ENCODE measurements at regions not wholly inside any gene's neighbourhood (a gene's known extent, or its start where the extent isn't known, plus 50 kb on each side); places are given as distances from the start of the nearest gene placed in this dataset.

DNA sequence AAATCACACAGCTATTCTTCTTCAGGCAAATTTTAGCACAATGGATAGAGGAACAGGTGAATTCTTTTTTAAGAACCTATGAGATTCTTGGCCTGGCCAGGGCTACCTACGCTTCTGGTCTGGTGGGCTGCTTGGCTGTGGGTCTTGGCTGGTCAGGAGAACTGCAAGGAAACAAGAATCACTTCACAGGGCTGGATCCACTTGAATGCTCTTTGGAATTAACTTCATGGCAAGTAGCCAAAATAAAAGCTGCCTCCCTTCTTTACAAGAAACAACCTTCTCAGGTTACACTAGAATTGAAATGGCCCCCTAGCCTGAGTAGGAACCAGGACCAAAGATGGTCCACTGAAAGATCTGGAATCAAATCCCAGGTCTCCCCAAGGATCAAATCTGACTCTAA, 519.1 kb downstream of the IQCM start:
- DNase-seq (ENCODE audit: low spot score), result no peak

DNA sequence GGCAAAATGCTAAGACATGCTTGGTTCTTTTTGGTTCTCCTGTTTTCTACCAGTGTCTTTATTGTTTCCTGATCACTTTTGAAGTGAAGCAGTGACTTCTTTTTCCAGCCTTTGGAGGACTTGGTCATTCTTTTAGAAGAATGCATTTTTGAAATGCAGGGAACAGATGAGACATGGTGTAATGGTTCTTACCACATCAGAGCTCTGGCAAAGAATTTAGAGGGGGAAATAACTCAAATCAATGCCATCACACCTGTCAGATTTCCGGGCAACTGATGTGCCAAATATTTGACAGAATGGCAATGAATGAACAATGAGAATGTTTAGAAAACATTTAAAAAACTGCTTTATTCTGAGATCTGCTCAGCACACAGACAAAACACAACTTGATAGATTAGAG, 519.6 kb downstream of the IQCM start:
- no peak for DNase-seq (ENCODE audit: low spot score)

DNA sequence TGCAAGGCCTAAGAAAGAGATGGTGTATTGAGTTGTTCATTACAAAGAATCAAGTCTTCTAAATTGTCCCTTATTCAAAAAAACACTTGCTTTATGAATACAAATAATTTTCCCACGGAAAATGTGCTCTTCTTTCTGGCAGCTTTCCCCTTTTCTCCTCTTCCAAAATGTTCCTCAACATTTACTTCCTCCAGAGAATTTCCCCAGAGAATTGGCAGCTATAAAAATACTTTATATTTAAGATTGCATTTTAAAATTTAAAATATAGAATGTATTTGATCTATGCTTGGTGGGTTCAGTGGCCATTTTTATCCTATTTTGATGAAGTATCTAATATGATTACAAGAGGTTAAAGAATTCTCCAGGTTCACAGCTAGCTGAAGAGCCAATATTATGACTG, 521.0 kb downstream of the IQCM start:
- no peak for DNase-seq (ENCODE audit: low spot score)

DNA sequence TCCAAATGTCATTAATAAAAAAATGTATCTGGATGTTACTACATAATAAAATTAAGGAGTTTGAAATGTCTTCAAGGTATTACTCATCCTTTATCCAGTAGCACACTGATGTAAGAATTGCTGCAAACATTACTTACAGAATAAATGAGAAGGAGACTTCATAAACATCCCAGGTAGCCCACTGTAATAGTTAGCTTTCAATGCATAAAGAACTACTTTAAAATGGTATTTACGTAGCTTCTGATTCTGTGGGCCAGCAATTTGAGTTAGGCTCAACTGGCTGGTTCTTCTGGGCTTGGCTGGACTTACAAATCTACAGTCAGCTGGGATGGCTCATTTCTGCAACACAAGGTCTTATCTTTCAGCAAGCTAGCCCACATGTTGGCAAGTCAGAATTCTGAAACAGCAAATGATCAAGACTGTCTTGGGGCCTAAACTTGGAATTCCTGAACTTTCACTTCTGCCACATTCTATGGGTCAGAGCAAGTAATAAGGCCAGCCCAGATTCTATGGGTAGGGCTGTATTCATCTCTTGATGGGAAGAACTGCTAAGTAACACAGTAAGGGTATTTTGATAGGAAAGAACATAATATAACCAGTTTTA, 522.5 kb downstream of the IQCM start:
- no peak for DNase-seq (ENCODE audit: low spot score)

DNA sequence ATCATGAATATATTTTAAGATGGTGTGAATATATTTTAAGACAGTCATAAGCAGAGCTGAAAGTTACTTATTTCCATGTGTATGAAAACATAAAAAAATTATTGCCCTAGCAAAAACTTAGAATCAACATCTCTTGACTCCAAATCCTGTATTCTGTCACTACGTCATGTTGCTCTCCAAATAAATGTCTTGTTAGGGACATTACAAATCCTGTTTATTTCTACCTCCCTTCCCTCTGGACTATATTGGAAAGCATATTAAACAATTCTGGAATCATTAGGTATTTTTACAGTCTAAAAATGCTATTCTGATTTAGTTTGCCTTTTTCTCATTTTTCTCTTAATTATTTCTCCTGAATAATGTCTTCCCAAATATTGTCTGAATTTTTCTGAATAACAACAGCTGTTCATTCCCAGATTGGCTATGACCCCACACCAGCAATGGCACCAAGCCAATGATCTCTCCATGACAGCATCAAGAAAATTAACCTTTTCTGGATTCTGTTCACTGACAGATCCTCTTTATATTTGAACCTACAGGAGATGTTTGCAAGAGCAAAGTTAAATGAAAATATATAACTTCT, 523.1 kb downstream of the IQCM start:
- no peak for DNase-seq (ENCODE audit: low spot score)

DNA sequence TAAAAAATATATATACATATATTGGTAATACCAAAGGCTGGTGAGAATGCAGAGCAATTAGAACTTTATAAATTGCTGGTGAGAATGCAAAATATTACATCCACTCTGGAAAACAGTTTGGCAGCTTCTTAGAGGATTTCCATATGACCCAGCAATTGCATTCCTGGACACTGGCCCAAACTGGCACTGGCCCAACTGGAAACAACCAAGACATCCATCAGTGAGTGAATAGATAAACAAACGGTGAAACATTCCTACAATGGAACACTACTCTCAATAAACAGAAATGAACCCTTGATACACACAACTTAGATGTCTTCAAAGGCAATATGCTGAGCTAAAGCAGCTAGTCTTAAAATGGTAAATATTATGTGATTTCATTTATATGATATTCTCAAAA, 524.2 kb downstream of the IQCM start:
- no peak for DNase-seq (ENCODE audit: low spot score)

DNA sequence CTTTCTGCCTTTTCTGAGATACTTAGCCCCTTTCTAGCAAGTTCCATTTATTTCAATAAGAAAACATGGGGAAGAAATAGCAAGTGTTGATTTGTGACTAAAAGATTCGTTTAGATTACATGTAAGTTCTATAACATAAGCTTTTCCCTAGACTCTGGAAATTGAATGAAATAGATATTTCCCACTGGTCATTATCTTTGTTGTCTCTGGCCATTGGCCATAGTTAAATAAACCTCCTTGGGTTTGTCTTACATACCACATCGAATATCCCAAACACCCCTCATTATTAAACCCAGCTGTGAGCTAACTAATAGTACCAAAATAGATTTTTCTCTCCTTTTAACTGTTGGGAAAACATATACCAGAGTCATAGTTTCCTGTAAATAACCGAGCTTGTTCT, 534.8 kb downstream of the IQCM start:
- no peak for DNase-seq (ENCODE audit: low spot score)

DNA sequence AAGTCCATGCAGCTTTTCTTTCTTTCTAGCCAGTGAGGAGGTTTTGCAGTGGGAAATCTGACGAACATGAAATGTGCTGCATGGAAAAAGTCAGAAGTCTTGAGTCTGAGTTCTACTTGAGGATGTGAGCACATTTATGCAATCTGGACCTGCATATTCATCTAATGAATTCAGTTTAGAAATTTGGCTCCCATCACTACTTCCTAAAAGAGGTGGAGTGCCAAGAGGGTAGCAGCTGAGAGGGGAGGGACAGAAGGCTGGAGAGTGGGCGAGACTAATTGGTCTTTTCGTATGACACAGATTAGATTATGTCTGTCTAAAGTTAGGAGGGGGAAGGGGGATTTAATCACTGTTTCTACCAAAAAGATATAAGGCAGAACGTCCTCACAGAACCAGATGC, 535.9 kb downstream of the IQCM start:
- DNase-seq (ENCODE audit: low spot score), result no peak

DNA sequence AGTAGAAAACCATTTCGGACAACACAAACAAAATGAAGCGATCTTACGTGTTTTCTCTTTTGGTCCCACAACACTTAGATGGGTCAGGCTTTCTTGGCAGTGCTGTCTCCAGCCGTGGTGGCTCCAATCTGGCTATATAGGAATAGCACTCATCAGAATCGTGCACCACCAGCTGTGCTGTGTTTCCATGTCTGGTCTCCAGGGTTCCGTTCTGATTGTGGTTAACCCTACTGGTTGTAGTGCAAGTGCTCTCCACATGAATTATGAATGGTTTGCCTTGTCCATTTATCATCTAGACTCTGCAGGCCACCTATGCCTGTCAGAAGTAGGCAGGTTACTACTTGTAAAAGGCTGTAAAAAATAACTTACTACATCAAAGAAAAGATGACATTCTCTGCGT, 536.3 kb downstream of the IQCM start:
- no peak for DNase-seq (ENCODE audit: low spot score)

DNA sequence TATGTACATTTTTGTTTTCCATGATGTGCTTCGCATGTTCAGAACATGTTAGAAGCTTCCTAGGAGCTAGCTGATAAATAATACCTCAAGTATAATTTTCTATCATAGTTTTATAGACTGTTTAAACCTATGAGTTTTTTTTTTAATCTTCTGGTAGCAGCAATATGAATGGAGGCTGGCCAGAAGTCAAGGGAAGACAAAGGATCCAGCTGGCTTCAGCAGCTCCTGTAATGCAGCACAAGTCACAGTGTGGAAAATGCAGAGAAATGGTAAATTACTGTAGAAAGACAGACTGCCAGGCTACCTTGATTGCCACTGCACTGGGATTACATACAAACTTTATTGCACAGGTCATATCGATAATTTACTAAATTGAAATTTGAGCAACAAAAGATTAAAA, 537.9 kb downstream of the IQCM start:
- DNase-seq (ENCODE audit: low spot score), result no peak

DNA sequence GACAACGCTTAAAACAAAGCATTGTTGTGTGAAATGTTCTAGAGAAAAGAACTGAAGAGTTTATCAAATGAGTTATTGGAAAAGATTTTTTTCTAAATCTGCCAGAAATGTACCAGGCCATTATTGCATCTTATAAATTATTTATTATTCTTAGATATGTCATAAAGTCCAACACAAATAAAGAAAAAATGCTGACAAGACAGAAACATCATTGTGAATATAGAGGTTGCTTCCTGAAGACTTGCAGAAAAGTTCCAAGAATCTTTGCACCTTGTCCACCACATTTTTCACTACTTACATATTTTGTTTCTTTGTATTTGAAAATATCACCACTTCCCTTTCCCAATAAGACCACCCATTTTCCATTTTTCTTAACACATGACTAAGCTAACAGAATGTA, 545.8 kb downstream of the IQCM start:
- DNase-seq (ENCODE audit: low spot score), result no peak

DNA sequence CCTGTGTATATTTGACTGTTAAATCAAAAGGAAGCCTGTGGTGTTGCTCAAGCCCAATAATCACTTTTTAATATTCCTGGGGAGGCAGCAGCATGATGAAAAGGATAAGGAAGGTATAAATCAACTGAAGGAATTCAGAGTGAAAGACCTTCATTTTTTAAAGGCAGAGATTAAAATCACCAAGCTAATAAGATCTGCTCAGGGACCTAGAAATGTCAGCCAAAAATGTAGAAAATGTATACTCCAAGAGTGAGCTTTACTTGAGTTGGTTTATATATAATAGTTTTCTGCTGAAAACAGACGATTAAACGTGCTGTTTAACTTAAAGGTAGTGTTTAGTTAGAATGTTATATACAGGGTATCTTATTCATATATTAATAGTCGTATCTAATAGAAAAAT, 549.3 kb downstream of the IQCM start:
- DNase-seq (ENCODE audit: low spot score), result no peak

DNA sequence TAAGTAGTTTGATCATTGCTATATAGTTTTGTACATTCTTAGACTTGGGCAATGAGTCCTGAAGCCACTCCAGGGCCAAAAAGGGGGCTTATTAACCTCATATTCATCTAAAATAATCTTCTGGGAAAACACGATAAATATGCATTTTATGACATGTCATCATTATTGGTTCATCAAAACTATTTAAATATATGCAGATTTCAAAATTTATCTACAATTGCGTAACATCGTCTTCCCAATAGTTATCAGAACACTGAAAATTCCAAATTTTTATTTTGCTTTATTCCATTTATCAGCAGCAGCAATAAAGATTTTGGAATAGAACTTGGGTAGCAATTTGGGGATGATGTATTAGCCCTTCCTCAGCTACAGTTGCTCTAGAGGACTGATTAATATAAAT, 550.0 kb downstream of the IQCM start:
- no peak for DNase-seq (ENCODE audit: low spot score)

DNA sequence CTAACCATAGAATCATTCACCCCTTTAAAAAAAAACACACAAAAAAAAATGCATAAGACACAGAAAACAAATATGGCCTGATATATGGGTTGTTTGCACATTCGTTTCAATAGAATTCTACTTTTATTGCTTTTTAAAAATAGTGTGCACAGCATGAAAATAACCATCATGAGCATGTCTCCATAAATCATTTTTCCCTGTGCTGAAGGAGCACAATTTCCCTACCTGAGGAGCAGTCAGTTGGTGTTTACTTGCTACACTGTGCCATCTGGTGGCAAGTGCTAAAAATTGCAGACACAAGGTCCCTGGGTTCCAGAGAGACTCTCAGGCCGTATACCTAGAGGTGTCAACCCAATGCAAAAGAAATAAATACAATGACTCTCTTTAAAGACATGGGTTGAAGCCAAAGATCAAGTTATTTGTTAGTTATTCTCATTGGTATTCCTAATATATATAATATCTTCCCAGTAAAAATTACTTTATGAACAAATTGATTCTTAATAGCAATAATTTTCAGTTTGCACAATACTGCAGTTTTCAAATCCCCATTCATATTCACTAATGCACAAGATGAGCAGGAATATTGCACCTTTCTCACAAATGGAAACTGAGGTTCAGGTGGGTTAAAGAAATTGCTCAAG, 551.4 kb downstream of the IQCM start:
- peak; percentile 20 for DNase-seq (ENCODE audit: low spot score)

DNA sequence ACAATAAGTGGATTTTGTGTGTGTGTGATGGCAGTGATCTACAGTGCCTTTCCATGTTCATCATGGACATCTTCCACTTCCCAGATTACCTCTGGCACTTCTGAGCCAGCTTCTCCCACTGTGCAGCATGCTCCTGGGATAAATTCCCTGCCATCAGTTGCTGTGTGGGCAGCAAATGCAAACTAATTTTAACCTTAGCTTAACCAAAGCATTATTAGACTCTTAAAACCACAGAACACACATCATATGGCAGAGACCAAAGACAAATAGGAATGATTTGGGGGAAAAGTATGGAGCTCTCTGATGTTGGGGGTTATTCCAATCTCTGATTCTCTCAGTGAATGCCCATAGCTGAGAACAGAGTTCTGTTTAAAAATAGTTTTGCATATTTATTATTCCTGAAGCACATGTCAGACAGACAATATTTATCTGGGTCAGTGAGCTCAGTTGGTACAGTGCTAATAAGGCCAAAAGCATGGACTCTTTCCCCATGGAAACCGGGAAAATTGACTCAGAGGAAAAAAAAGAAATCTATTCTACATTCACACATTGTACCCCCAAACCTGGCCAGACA, 567.4 kb downstream of the IQCM start:
- no peak for DNase-seq (ENCODE audit: low spot score)

DNA sequence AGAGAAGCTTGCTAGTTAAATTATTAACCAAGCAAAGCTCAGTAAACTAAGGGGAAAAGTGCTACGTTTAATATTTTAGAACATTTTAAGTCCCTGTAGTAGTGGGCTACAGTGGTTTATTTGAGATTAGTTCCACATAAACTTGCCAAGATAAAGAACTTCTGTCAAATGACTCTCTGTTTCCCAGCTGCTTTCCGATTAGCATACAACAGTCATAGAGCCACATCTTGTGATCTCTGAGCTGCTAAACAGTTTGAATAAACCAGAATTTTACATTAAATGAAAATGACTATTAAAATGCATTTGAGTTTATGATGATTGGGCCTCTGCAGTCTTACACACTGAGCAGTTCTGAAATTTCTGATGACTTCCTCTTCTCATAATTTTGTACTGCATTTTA, 568.5 kb downstream of the IQCM start:
- no peak for DNase-seq (ENCODE audit: low spot score)

DNA sequence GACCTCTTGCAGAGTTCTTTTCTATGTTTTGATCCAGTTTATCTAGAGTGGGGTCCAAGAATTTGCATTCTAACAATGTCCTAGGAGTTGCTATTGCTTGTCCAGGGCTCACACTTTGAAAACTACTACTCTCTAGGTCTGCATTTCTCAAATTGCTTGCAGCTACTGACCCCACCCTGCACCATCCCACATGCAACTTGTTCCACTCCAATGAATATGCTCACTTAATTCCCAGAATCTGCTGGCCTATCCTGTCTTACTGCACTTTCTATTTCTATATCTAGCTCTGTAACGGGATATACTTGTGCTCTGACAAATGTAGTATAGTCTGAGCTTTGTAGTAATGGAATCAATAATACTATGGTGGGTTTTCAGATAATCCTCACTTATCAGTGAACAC, 570.3 kb downstream of the IQCM start:
- no peak for DNase-seq (ENCODE audit: low spot score)

DNA sequence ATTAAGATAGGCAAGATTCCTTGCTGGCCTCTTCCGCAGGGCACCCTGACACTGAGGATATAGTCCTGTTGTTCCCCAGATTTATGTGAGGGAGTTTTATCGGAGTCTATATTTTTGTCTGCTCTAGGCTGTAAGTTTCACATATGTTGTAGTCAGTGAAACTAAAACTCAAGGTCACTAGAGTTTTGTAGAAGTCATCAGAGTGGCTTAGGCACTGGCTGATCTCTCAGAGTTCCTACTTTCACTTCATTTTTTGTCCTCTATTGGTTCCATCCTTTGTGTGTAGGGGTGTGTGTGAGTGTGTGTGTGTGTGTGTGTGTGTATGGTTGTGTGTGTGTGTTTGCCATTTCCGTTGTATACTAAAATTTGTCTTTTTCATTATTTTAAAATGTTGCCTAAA, 577.5 kb downstream of the IQCM start:
- no peak for DNase-seq (ENCODE audit: low spot score)

DNA sequence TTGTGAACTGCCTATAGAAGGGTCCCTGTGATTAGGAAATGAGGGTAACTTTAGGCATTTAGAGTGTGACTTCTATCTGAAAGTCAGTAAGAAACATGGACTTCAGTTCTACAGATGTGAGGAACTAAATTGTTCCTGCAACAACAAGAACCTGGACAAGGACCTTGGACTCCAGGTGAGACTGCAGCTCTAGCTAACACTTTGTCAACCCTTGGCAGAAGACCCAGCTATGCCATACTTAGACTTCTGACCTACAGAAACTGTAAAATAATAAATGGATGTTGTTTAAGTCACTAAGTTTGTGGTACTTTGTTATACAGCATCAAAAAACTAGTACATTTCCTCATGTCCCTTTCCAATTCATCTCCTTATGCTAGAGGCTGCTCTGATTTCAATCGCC, 580.8 kb downstream of the IQCM start:
- DNase-seq (ENCODE audit: low spot score), result no peak

DNA sequence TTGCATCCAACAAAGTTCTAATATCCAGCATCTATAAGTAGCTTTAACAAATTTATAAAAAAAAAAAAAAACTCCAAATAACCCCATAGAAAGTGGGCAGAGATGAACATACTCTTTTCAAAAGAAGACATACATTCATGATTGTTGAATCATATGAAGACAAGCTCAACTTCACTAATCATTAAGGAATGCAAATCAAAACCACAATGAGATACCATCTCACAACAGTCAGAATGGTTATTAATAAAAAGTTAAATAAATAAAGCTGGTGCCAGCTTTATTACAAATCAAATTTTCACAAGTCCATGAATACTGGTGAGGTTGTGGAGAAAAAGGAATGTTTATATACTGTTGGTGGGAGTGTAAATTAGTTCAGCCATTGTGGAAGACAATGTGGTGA, 592.0 kb downstream of the IQCM start:
- no peak for DNase-seq (ENCODE audit: low spot score)

DNA sequence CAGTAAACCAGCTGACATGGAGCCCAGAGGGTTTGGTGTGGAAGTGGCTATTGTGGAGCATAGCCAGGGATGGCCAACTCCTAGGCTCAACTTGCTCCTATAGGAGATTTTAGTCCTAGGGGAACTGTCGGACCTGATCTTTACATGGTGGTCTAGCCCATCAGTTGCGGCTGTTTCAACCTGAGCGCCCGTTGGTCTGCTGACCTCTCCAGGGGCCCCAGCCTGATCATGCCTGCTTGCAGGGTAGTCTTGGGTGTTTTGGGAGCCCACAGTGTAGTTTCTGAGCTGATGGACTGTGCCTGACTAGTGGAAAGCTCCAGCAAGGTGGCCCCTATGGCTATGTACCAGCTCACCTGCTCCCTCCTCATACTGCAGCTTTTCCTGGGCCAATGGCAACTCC, 597.0 kb downstream of the IQCM start:
- DNase-seq (ENCODE audit: low spot score), result no peak

DNA sequence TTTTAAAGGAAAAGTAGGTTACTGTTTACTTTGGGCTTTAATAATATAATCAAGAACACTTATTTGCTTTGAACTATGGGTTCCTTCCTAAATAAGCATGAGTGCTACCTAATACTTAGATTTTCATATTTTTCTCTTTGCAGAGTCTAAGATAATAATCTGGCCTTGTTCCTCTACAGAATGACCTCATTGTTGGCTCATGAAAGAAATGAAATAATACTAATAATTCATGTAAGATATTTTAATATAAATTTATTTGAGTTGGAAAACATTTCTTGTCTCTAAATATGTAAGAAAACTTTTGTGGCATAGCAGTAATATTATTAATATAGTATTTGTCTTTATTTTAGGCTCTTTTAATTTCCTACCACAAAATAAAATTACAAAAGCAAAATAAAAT, 601.3 kb downstream of the IQCM start:
- DNase-seq (ENCODE audit: low spot score), result no peak

DNA sequence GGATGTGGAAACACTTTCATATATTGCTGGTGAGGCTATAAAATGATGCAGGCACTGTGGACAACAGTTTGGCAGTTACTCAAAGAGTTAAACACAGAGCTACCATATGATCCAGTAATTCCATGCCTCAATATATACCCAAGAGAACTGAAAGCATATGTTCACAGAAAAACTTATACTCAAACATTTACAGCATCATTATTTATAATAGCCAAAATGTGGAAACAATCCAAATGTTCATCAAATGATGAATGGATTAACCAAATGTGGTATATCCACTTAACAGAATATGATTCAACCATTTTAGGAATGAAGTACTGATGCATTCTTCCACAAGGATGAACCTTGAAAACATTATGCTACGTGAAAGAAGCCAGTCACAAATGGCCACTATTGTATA, 603.8 kb downstream of the IQCM start:
- DNase-seq (ENCODE audit: low spot score), result no peak

All from HuH-7 (cell line).